ENCODE measurements at regions not wholly inside any gene's neighbourhood (a gene's known extent, or its start where the extent isn't known, plus 50 kb on each side); places are given as distances from the start of the nearest gene placed in this dataset.

DNA sequence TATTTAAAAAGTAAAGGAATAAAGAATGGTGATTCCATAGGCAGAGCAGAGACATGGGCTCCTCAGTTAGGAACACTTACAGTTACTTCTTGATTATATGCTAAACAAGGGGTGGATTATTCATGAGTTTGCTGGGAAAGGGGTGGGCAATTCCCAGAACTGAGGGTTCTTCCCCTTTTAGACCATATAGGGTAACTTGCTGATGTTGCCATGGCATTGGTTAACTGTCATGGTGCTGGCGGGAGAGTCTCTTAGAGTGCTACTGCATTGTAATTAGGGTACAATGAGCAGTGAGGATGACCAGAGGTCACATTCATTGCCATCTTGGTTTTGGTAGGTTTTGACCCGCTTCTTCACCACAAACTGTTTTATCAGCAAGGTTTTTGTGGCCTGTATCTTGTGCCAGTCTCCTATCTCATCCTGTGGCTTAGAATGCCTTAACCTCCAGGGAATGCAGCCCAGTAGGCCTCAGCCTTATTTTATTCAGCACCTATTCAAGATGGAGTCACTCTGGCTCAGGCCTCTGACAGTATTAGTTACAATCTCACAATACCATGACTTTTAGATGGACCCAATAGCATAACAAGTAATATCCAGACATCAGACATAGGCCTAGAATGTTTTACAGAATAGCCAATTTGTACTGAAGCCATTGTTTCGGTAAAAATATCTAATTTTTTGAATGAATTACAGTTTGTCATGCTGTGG is 106.8 kb downstream of the ZBTB18 start:
- DNase-seq (ENCODE audit: low spot score) = no peak

- no peak for DNase-seq (ENCODE audit: low spot score)
Observed at GRCh38 chr1:244159646-244160045, 108.6 kb downstream of the ZBTB18 start.

GRCh38 chr1:244160455-244161235 is 109.6 kb downstream of the ZBTB18 start:
- DNase-seq (ENCODE audit: low spot score) = no peak

- no peak for DNase-seq (ENCODE audit: low spot score)
Observed at GRCh38 chr1:244161236-244161510, 110.1 kb downstream of the ZBTB18 start.

- no peak for DNase-seq (ENCODE audit: low spot score)
Observed at GRCh38 chr1:244162786-244163530, 111.9 kb downstream of the ZBTB18 start.

DNA sequence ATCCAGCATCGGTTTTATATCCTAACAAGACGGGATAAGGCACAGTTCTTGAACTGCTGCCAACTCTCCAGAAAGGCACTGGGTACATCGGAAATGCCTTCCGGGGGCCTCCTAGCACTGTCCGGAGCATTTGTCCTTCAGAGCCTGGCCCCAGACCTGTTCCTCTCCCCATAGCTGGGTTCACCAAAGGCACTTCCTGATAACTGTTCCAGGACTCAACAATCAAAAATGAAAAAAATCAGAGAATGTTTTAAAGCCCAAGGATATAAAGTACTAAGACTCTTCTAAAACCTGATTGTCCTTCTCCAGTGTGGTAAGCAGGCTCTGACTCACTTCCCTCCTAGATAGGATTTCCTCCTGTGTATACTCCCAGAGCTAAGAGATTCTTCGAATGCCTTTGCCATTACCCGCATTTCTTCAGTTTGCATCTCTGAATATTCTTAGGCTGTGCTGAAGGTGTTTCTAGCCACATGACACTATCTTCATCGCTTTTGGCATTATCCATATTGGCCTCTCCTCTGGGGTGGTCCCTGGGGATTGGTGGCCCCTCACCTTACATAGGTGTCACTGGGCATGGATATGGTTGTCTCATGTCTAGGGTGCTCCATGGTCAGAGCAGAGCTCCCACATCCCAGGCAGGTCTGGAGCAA is 112.9 kb downstream of the ZBTB18 start:
- DNase-seq (ENCODE audit: low spot score) = no peak

GRCh38 chr1:244164511-244164890 is 113.4 kb downstream of the ZBTB18 start:
- no peak for DNase-seq (ENCODE audit: low spot score)

DNA sequence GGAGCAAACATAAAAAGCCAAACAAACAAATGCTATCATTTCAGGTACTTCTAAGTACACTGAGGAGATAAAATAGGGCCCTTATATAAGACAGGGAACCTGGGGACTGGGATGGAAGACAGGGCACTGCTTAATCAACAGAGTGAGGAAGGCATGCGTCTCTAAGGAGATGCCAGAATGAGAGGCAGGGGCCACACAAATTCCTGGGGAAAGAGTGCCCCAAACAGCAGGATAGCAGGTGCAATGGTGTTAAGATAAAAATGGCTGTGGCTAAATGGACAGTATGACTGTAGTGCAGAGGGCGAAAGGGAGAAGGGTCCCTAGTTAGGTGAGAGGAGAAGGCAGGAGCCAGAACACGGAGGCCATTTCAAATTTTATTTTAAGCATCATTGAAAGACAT is 113.9 kb downstream of the ZBTB18 start:
- DNase-seq (ENCODE audit: low spot score) = no peak

DNA sequence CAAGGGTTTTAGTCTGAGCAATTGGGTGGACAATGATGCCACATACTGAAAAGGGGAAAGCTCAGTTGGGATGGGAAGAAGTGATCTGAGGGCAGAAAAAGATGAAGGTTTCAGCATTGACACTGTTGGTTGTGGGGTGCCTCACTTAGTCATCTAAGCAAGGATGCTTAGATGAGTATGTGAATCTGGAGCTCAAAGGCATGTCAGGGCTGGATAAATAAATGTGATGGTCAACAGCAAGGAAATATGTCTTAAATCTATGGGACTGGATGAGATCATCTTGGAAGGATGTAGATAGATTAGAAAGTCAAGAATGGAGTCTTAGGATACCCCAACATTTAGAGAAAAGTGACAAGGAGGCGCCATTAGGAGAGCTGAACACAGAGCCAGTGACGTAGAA is 114.6 kb downstream of the ZBTB18 start:
- no peak for DNase-seq (ENCODE audit: low spot score)

GRCh38 chr1:244171241-244171985 is 120.3 kb downstream of the ZBTB18 start:
- DNase-seq (ENCODE audit: low spot score) = no peak

- DNase-seq (ENCODE audit: low spot score) = no peak
Observed at GRCh38 chr1:244173240-244173639, 122.2 kb downstream of the ZBTB18 start.

DNA sequence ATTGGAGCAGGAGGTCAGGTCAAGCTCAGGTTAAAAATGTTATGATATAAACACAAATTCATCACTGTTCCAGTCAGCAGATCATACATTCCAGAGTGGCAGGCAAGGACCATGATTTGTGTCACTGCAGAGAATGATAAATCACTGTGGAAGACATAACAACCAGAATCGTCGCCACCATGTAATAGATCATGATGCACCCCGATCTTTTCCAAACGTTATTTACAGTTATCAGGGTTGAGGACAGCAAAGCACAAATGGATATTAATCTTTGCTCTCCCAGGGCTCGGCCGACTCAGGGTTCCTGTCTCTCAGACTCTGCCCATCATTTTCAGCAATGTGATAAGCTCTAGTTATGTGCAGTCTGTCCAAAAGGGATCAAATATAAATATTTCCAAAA is 122.7 kb downstream of the ZBTB18 start:
- no peak for DNase-seq (ENCODE audit: low spot score)

DNA sequence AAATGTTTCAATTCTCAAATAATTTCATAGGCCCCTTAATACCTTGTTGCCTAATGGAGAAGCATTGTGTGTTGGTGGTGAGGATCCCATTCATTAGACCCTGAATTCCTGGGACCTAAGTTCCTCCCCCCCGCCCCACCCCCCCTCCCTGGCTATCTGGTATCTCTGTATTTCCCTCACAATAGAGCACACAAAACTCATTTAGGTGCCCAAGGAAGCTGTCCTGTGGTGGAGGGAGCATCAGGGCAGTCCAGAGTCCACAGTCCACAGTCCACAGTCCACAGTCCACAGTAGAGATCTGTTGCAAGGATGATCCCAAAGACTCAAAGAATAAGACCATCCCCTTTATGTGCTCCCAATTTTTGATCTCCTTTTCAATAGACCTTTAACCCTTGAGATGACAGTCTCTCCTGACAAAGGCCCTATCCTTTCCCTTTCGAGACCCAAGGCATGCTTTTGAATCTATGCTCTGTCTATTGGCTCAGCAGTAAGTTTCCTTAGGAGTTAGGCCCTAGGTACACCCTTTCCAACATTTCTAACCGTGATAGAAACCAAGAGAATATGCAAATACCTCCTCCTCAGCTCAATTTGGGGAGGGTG is 123.9 kb downstream of the ZBTB18 start:
- DNase-seq (ENCODE audit: low spot score) = no peak

DNA sequence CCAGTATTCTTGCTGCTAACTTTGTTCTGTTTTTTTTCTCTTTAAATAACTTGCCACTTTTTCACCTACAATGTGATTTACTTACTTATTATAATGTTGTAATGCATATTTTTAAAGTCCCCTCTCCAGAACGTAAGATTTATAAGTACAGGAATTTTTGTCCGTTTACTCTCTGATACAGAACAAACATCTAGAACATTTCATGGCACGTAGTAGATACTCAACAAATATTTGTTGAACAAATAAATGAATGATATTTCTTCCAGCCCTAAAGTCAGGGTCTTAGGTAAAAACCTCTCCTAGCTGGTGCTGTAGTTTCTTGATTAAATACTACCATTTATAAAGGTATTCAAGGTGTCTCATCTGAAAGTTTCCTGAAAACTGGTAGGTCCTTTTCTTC is 125.1 kb downstream of the ZBTB18 start:
- DNase-seq (ENCODE audit: low spot score) = no peak

- no peak for DNase-seq (ENCODE audit: low spot score)
Observed at GRCh38 chr1:244180256-244180655, 129.2 kb downstream of the ZBTB18 start.

- DNase-seq (ENCODE audit: low spot score) = no peak
Observed at GRCh38 chr1:244181867-244182266, 130.8 kb downstream of the ZBTB18 start.

DNA sequence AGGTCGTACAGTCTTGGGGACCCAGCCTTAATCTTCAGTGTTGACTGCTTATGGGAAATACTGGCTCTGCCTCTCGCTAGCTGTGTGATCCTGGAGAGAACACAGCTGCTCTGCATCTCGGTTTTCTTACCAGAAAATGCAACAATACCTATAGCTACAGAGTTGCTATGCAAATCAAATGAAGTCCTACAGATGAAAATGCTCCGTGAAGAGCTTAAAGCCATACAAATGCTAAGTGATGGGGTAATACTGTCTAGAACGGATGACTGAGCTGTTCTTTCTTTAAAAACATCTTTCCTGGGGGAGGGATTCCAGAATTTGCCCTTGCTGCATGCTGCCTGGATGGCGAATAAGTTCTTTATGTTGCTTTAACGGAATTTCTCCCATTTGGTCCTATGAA is 132.0 kb downstream of the ZBTB18 start:
- no peak for DNase-seq (ENCODE audit: low spot score)

GRCh38 chr1:244186372-244186771 is 135.3 kb downstream of the ZBTB18 start:
- DNase-seq (ENCODE audit: low spot score) = no peak

GRCh38 chr1:244187310-244187709 is 136.2 kb downstream of the ZBTB18 start:
- no peak for DNase-seq (ENCODE audit: low spot score)

DNA sequence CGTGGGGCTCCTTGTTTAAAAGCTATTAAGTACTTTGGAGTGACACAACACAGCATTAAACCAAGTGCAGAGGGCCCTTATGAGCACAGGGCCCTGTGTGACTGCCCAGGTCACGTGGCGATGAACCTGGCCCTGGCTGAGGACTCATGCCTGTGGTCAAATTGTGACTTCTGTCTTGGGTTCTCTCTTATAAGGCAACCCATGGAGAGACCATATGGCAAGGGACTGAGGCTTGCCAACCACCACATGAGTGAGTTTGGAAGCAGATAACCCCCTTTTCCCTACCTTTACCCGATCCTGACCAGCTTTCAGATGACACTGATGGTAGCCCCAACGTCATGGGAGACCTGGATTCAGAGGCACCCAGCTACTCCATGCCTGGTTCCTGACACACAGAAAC is 140.5 kb downstream of the ZBTB18 start:
- no peak for DNase-seq (ENCODE audit: low spot score)

DNA sequence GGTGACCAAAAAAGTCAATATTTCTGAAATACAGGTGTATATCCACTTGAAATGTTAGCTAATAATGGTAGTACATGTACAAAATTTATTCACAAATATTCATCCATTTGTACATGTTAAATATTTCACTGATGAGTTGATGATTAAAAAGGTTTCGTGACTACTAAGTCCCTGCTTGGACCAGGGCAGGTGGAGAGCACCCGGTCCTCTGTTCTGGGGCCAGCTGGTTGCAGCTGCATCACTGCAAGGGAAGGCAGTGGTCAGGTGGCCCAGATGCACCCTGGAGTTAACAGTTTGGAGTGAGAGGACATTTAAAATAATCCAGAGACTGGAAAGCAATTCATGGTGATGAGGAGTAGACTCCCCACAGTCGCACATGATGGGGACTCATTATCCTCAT is 141.2 kb downstream of the ZBTB18 start:
- DNase-seq (ENCODE audit: low spot score) = no peak
